PC-3 (cell line): ENCODE measurements at regions not wholly inside any gene's neighbourhood (a gene's known extent, or its start where the extent isn't known, plus 50 kb on each side); places are given as distances from the start of the nearest gene placed in this dataset.

Experiments used
- EZH2phosphoT487 ChIP-seq: fragments of 300-600 bp; sonication (generic); IDR thresholded peaks from 2 replicates; pipeline ENCODE4 v1.6.1; 2018; ENCODE audit warnings: mild to moderate bottlenecking, antibody characterized with exemption, low read length, borderline replicate concordance
- TF ChIP-seq, protein P1 (sequence below): fragments of 300-600 bp; sonication (generic); conservative IDR thresholded peaks from 2 replicates; pipeline ENCODE4 v1.5.1; 2017; ENCODE audit warnings: antibody characterized with exemption, low read depth, mild to moderate bottlenecking, low read length

DNA sequence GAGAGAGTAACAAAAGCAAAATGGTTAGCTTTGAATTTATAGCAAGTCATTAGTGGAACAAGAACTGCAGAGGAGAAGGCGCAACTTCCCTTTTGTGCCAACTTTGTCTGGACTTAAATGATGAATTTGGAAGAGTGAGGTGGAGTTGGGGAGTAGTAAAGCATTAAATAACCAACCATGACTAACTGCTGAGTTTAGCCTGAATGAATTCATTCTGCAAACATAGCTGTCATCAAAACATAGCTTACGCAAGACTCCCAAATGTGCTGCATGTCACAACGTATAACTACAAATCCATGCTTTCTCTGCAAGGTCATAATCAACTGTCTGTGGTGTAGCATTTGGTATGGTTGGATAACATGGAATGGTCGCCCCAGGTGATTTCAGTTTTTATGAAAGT, 75.9 kb upstream of the RPL34 start:
- TF ChIP-seq, protein P1, sequence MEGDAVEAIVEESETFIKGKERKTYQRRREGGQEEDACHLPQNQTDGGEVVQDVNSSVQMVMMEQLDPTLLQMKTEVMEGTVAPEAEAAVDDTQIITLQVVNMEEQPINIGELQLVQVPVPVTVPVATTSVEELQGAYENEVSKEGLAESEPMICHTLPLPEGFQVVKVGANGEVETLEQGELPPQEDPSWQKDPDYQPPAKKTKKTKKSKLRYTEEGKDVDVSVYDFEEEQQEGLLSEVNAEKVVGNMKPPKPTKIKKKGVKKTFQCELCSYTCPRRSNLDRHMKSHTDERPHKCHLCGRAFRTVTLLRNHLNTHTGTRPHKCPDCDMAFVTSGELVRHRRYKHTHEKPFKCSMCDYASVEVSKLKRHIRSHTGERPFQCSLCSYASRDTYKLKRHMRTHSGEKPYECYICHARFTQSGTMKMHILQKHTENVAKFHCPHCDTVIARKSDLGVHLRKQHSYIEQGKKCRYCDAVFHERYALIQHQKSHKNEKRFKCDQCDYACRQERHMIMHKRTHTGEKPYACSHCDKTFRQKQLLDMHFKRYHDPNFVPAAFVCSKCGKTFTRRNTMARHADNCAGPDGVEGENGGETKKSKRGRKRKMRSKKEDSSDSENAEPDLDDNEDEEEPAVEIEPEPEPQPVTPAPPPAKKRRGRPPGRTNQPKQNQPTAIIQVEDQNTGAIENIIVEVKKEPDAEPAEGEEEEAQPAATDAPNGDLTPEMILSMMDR, result no peak
- TF ChIP-seq EZH2phosphoT487, result no peak
